Uterus (tissue), 2 donors: ENCODE measurements at regions not wholly inside any gene's neighbourhood (a gene's known extent, or its start where the extent isn't known, plus 50 kb on each side); places are given as distances from the start of the nearest gene placed in this dataset.

ENCODE experiments used
- POLR2A ChIP-seq, 2 donors: fragments of 450-650 bp; IDR thresholded peaks; one replicate each; pipeline ENCODE4 v1.6.1; 2016; ENCODE audit warnings: antibody characterized with exemption in 2 of 2, mild to moderate bottlenecking in 1 of 2, moderate library complexity in 1 of 2
- TF ChIP-seq, protein P1 (sequence below), 4 experiments: fragments of 200-600 bp in 2 of 4; fragments of 450-650 bp in 2 of 4; sonication (generic) in 2 of 4; IDR thresholded peaks; one replicate each; pipeline ENCODE4 v1.5.1; 2016 to 2019; ENCODE audit warnings: antibody characterized with exemption in 4 of 4, mild to moderate bottlenecking in 2 of 4, moderate library complexity in 1 of 4

DNA sequence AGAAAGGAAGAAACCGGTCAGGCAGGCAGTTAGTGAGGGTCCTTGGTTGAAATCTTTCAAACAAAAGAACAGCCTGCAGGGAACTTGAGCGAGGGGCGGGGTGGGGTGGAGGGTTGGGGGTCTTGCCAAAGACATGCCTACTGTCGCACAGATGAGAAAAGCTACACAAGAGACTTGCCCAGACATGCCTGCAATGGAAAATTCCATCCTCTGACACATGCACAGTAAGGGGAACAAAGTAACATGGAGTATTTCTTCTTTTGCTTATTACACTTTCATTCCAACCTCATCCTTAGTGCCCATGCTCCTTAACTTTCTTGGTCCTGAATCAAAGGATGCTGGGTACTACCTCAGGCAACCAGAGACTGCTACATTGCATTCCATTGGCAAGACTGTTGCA lies 1491.2 kb downstream of the STIM2 start:
- TF ChIP-seq, protein P1, sequence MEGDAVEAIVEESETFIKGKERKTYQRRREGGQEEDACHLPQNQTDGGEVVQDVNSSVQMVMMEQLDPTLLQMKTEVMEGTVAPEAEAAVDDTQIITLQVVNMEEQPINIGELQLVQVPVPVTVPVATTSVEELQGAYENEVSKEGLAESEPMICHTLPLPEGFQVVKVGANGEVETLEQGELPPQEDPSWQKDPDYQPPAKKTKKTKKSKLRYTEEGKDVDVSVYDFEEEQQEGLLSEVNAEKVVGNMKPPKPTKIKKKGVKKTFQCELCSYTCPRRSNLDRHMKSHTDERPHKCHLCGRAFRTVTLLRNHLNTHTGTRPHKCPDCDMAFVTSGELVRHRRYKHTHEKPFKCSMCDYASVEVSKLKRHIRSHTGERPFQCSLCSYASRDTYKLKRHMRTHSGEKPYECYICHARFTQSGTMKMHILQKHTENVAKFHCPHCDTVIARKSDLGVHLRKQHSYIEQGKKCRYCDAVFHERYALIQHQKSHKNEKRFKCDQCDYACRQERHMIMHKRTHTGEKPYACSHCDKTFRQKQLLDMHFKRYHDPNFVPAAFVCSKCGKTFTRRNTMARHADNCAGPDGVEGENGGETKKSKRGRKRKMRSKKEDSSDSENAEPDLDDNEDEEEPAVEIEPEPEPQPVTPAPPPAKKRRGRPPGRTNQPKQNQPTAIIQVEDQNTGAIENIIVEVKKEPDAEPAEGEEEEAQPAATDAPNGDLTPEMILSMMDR (IDR thresholded peaks at IDR 0.05) = no peak
- no peak for TF ChIP-seq POLR2A (IDR thresholded peaks at IDR 0.05)
